ENCODE measurements at regions not wholly inside any gene's neighbourhood (a gene's known extent, or its start where the extent isn't known, plus 50 kb on each side); places are given as distances from the start of the nearest gene placed in this dataset.

DNA sequence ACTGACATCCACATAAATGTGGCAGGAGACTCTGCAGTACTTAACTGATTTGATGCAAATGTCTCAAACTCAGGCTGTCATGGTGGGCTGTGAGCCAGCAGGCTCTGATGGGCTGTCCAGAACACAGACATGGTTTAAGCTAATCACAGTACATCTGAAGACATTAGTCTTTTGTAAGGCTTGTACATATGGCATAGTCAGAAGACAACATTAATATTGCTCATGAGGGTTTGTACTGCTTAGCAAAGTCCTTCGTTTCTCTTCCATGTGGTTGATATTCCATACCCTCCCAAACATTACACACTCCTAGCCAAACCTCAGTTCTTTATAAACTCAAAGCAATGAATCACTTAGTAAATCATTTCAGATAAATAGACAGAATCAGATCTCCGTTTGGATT is 330.6 kb downstream of the RND3 start:
- Histone ChIP-seq H3K4me1 (replicated peaks in 1 of 2; ENCODE audit: control insufficient read depth in 2 of 2, insufficient read depth in 2 of 2, low read length in 2 of 2) (no peaks in the 10 kb centered on the region; a peak in 1 of 5 replicates), H3K27me3 (ENCODE audit: control insufficient read depth in 2 of 2, insufficient read depth in 2 of 2, low read length in 2 of 2) (no peaks in the 10 kb centered on the region), H3K9me3 (replicated peaks; ENCODE audit: control insufficient read depth, insufficient read depth, low read depth, low read length) (no peaks in the 10 kb centered on the region), H3K79me2 (ENCODE audit: control insufficient read depth, insufficient read depth, low read length) (no peaks in the 10 kb centered on the region), H2AFZ (ENCODE audit: low read depth, low read length) (no peak overlapping the region), H3K27ac (ENCODE audit: extremely low read depth, low read depth, low read length) (no peak overlapping the region), H3K36me3 (ENCODE audit: control insufficient read depth, insufficient read depth, low read length) (no peaks in the 10 kb centered on the region), H3K9me1 (ENCODE audit: control insufficient read depth, insufficient read depth, low read length) (no peaks in the 10 kb centered on the region), H4K20me1 (replicated peaks; ENCODE audit: control insufficient read depth, insufficient read depth, low read length) (no peaks in the 10 kb centered on the region), H3K4me3 (no peak overlapping the region), H3K9ac (ENCODE audit: insufficient read depth in 1 of 2, low read depth in 2 of 2, low read length in 2 of 2) (no peak overlapping the region), H3K4me2 (ENCODE audit: insufficient read depth, low read length) (no peak overlapping the region)
- CTCF ChIA-PET (ENCODE audit: low intra/inter-chr PET ratio): no interaction called here
- 4% methylated on average over 2 of the region's 2 CpGs for WGBS (ENCODE audit: insufficient coverage, low coverage, missing lambda C conversion rate)
- TF ChIP-seq XRCC4 (IDR thresholded peaks at IDR 0.05; ENCODE audit: extremely low read depth, insufficient read depth, insufficient read length) (no peak), NR2C1 (IDR thresholded peaks at IDR 0.05) (no peak), NR2C1 (tag; IDR thresholded peaks at IDR 0.05) (no peak), NFATC3 (IDR thresholded peaks at IDR 0.05) (no peak), SMARCE1 (IDR thresholded peaks at IDR 0.05) (no peak), TCF15 (CRISPR knock-in tag; IDR thresholded peaks at IDR 0.05) (no peak), ZNF655 (CRISPR knock-in tag; IDR thresholded peaks at IDR 0.05) (no peak), SRSF3 (IDR thresholded peaks at IDR 0.05; ENCODE audit: insufficient read depth, low read length) (no peak)
- TF ChIP-seq, protein P1, sequence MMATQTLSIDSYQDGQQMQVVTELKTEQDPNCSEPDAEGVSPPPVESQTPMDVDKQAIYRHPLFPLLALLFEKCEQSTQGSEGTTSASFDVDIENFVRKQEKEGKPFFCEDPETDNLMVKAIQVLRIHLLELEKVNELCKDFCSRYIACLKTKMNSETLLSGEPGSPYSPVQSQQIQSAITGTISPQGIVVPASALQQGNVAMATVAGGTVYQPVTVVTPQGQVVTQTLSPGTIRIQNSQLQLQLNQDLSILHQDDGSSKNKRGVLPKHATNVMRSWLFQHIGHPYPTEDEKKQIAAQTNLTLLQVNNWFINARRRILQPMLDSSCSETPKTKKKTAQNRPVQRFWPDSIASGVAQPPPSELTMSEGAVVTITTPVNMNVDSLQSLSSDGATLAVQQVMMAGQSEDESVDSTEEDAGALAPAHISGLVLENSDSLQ (IDR thresholded peaks at IDR 0.05): no peak
- intact Hi-C loops (cut with micrococcal nuclease) (no loop called here), in situ Hi-C loops (cut with MboI) (no loop called here)
- DNase-seq (ENCODE audit: extremely low read depth in 1 of 4, low spot score in 3 of 4): no peak
- POLR2A ChIA-PET: no interaction called here
- no peak for ATAC-seq
- FAIRE-seq: no peak
- no TSS peak for BruUV-seq (replicated peaks)

All from K562 (cell line).